ENCODE measurements at regions not wholly inside any gene's neighbourhood (a gene's known extent, or its start where the extent isn't known, plus 50 kb on each side); places are given as distances from the start of the nearest gene placed in this dataset.

DNA sequence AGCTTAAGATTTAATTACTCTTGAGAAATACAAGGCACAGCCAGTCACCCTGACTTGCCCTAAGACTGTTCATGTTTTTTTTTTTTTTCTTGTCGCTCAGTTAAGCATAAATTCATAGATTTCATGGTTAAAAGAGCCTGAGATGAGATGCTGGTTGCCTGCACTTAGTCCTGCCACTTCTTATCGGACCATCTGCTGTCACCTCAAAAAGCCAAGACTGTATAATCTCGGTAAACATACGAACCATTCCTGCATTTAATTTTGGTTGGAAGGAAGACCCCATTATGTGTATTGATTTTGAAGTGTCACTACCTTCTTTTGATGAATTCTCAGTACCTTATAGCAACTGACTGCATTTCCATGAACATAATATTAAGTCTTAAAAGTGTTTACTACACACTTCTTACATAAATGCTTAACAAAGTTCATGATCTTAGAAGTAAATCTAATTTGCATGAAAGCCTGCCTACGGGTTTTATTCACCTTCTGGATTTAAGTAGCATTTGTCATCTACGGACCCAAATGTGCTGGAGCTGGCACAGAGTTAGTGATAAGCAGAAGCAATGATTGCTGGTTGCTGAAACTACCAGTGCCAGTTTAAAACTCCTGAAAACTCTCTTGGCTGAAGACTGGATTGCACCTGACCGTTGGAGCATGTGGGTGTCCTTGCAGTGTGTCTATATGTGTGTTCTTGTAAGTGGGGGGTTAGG lies 843.4 kb downstream of the TMEM182 start (continued):
- no peak for TF ChIP-seq SIN3A (conservative IDR thresholded peaks at IDR 0.05 in 1 of 2, IDR thresholded peaks at IDR 0.05 in 1 of 2; ENCODE audit: low read depth in 1 of 2, low read length in 2 of 2)
